GM19099 (cell line): ENCODE measurements at regions not wholly inside any gene's neighbourhood (a gene's known extent, or its start where the extent isn't known, plus 50 kb on each side); places are given as distances from the start of the nearest gene placed in this dataset.

Experiments used
- POLR2A ChIP-seq: IDR thresholded peaks from 3 replicates; pipeline ENCODE4 v1.6.1; 2011; ENCODE audit warnings: low read depth; ENCODE audit not compliant: insufficient read length; ENCODE audit errors: extremely low read depth

DNA sequence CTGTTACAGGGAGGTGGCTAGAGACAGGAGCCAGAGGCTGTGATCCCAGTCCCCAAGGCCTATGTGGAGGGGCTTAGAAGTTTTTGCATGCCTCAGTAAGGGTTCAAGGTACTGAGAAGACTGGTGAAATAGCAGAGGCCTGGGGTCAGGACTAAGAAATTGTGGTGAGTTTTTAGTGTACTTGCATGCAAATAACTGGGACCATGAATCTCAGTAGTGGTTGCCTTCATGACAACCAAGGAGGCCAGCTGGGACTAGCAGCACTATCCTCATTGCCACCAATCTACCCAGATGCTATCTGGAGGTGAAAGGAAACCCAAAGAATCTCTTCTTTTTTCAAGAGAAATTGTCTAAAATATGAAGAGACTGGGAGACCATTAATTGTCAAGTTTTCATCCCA, 395.1 kb downstream of the CETN3 start:
- TF ChIP-seq POLR2A: no peak

DNA sequence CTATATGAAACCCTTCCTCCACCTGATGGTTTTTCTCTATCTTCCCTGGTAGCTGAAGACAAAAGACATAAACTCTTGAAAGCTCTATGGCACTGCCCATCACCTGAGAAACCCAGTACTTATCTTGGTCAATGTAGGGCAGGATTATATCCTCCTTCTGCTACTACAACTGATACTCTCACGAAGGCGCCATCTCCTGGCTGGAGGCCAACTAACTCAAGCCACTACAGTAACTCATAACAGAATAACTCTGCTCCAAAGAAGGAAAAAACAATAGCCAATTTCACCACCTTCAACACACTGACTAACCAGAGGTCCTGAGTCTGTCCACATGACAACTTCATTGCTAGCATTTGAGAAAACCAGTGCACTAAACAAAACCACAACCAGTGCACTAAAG, 409.2 kb downstream of the CETN3 start:
- no peak for TF ChIP-seq POLR2A

DNA sequence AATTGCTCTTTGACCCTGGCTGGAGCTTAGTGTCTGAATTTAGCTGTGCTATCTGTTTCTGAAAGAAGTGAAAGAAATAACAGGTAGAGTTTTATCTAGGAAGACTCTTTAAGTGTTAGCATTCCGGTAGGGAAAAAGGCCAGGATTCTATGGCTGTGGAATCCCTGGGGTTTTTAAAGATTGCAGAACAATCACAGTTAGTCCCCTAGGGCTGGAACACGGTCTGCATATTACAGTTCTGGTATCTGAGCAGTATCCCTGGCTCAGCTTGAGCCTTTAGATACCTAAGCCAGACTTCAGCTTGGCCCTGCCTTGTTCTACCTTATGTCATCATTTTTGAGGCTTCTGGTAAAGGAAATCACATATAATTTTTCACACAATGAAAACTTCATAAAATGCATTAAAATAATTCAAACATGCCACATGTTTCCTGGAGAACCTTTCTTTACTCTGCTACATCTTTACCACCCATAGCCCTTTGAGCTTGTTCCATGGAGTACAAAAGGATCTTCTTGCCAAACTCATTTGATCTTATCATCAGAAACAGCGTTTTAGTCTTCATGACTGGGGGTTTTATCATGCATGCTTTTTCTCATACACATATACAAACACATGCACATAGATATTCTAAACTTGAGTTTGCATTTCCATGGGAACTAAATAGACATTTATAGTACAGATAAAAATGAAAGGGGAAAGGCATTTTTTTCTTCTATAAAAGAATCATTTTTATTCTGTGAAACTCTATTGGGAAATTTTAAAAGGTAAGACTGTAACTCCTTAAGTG, 410.8 kb downstream of the CETN3 start:
- no peak for TF ChIP-seq POLR2A

DNA sequence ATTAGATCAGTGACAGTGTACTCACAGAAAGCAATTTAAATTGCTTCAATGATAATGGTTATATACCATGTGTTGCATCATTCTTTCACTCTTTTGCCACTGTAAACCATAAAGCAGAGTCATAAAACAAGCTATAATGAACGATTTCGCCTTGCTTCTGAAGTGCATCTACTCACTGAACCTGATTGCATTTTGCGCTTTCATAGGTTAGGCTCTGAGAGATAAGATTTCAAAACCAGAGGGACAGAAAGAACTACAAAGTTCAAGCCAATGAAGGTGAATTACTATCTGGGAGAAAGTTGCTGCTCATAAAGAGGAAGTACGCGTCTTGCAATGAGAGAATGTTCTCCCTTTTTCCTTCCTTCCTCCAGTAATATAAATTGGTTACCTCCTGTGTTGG, 412.7 kb downstream of the CETN3 start:
- TF ChIP-seq POLR2A: no peak

DNA sequence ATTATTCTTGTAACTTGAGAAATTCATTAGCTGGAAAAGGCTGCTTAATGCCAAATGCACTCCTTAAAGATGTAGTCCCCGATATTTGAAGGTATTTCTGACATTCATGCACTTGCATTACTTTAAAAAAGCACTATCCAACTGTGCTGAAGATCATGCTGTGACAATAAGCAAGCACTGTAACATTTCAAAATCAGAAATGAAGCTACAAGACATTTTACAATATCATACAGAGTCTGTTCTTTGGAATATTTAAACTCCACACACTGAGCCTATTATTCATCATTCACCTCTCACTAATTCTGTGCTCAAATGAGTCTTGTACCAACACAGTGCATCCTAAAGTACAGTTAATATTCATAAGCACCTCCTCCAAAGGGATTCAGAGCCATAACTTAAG, 413.2 kb downstream of the CETN3 start:
- no peak for TF ChIP-seq POLR2A

GRCh38 chr5:89994266-89994665, 415.3 kb downstream of the CETN3 start:
- TF ChIP-seq POLR2A: no peak

- no peak for TF ChIP-seq POLR2A
These were observed 417.4 kb downstream of the CETN3 start for GRCh38 chr5:89992201-89992600.

DNA sequence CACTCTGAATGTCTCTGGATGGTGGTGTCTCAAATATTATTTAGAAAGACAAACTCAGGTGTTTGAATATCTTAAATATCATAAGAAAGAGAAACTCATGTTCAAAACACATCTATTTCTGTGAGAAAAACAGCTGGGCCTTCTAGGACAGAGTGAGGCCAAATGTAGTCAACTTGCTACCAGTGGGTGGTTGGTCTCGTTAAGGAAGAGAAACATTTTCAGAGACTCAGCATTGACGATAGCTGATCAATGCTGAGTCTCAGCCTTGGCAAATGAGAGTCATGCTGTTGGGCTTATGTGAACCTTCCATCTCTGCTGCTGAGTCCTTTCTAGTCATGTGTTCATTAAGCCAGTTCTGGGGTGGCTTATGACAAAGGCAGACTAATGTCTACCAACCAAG, 418.0 kb downstream of the CETN3 start:
- TF ChIP-seq POLR2A: no peak

DNA sequence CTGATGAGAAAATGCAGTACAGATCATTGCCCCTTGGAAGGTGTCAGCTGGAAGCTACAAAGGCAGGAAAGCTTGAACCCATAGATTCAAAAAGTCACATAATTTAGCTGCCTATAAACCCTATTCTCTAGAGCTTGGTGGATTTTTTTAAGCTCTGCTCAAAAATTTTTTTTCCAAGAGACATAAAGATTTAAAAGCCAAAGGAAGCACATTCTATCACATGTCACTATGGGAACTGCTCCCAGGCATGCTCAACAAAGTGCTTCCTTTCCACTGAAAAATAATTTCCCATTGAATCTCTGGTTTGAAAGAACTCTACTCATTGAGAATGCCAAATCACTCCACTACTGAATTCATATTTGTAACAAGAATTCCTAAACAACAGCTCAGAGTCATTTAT, 419.8 kb downstream of the CETN3 start:
- no peak for TF ChIP-seq POLR2A

DNA sequence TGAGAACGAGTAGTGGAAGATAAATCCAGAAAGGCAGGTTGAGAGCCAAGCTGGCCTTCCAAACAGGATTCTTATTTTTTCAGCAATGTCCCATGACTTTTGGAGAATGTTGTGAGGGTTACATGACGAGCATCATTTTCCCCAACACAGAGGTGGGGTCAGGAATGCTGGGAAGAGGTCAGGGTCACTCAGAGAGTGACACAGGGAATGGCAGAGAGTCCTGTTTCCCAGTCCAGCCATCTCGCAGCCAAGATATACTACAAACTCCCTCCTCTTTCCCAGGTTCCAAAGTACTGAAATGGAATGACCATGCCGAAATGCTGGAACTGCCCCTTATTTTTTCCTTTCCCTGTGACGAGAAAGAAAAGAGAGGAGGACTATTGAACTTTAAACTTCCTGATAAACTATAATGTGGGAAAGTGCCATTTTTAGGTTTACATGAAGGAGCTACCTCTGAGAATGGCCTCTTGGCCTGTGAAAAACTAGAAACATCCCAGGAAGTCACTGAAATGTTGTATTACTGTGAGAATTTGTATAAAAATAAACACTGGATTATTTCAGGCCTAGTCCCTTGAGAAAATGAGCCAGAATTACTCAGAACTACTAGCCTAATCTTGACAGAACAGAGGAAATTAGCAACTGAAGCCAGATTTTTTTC, 420.4 kb downstream of the CETN3 start:
- TF ChIP-seq POLR2A: no peak

- no peak for TF ChIP-seq POLR2A
These were observed 421.3 kb downstream of the CETN3 start for GRCh38 chr5:89988129-89988810.

DNA sequence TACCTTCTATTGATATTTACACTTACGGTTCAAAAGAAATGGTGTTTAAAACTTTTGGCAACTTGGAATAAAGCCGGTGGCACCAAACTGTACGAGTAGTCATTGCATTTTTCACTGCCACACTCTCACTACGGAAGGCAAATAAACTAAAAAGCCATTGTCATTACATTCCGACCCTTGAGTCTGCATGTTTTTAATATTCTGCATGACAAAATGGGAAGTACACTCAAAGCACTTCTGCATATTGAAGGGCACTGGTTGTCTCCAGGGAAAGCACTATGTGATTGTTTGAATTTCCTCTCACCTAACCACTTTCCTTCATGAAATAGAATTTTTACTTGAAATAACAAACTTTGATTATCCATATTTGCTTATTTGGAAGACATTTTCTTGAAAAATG, 426.3 kb downstream of the CETN3 start:
- TF ChIP-seq POLR2A: no peak

- TF ChIP-seq POLR2A: no peak
These were observed 427.4 kb downstream of the CETN3 start for GRCh38 chr5:89981878-89982773.

DNA sequence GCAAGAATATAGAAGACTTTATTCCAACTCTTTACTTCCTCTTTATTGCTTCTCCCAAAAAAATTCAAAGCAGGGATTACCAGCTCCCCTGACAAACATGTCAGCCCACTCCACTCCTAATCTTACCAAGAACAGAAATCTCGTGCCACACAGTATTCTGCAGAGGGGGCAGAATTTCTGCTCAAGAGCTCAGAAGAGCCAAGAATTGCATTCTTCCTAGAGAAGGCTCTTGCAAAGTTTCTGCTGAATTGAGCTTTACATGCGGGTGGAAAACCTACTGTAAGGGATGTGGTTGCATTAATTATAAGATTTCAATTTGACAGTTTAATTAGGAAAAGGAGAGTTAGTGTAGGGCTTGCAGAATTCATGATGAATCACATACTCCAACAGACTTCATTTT, 428.5 kb downstream of the CETN3 start:
- TF ChIP-seq POLR2A: no peak

- no peak for TF ChIP-seq POLR2A
These were observed 436.0 kb downstream of the CETN3 start for GRCh38 chr5:89973516-89973915.
